HepG2 (cell line): ENCODE measurements at regions not wholly inside any gene's neighbourhood (a gene's known extent, or its start where the extent isn't known, plus 50 kb on each side); places are given as distances from the start of the nearest gene placed in this dataset.

Source experiments
- ATAC-seq: fragments of 200-7000 bp; cut with Tn5 transposase; 3 replicates; pipeline ENCODE4 v1.9.1; 2020; ENCODE audit warnings: mild to moderate bottlenecking, moderate library complexity
- BruUV-seq: library from RNA; stranded (reverse); fragments of 400-500 nt; replicated peaks from 2 replicates; lab custom pipeline; 2021; lab: Mats Ljungman, UMichigan
- CTCF ChIA-PET: fragments of 300-600 bp; formaldehyde crosslinking; extraction: SDS; loops from one replicate; lab custom pipeline; 2021; ENCODE audit warnings: low total read pairs, inconsistent platforms, low intra/inter-chr PET ratio; lab: Yijun Ruan, JAX
- POLR2A ChIA-PET: fragments of 350-600 bp; sonication (Branson Sonifier 250); formaldehyde crosslinking; loops from one replicate; lab custom pipeline; 2020; ENCODE audit warnings: antibody characterized with exemption, inconsistent platforms; lab: Yijun Ruan, JAX
- DNase-seq: peaks from one replicate; pipeline ENCODE4 v3.0.0-alpha.2; 2015; ENCODE audit warnings: low spot score
- FAIRE-seq: peaks from 3 replicates; lab custom pipeline; 2011; peaks lifted over from hg19 to GRCh38; lab: Jason Lieb, UNC
- H2AFZ ChIP-seq: one replicate; pipeline ENCODE4 v1.6.1; 2011; ENCODE audit warnings: low read length, inconsistent platforms
- H3K27ac ChIP-seq: fragments of 300-600 bp; 3 replicates; pipeline ENCODE4 v1.8.0; 2011; ENCODE audit warnings: mixed run types, mild to moderate bottlenecking, mixed read lengths, low read length, inconsistent platforms; ENCODE audit not compliant: insufficient read depth; ENCODE audit errors: extremely low read length
- H3K27me3 ChIP-seq, 2 experiments: fragments of 200-600 bp in 1 of 2; 2 replicates in 1 of 2; 3 replicates in 1 of 2; pipeline versions ENCODE4 v1.6.0 to v1.8.0; 2011; ENCODE audit warnings: low read length in 2 of 2, mild to moderate bottlenecking in 2 of 2, moderate library complexity in 2 of 2, inconsistent platforms in 1 of 2; ENCODE audit not compliant: insufficient read depth in 2 of 2, control insufficient read depth in 1 of 2
- H3K36me3 ChIP-seq, 2 experiments: fragments of 200-600 bp in 1 of 2; replicated peaks in 1 of 2; 2 replicates in 1 of 2; 3 replicates in 1 of 2; pipeline versions ENCODE4 v1.5.1 to v1.8.0; 2011; ENCODE audit warnings: low read length in 2 of 2, inconsistent platforms in 1 of 2; ENCODE audit not compliant: insufficient read depth in 2 of 2, control insufficient read depth in 1 of 2
- H3K4me1 ChIP-seq: 2 replicates; pipeline ENCODE4 v1.5.1; 2012; ENCODE audit warnings: low read length, inconsistent platforms; ENCODE audit not compliant: insufficient read depth
- H3K4me2 ChIP-seq: 2 replicates; pipeline ENCODE4 v1.6.0; 2011; ENCODE audit warnings: low read depth, low read length, inconsistent platforms
- H3K4me3 ChIP-seq, 3 experiments: fragments of 200-600 bp in 1 of 3; sonication (generic), shearing (Covaris generic) in 1 of 3; replicated peaks in 1 of 3; 2 replicates each; pipeline ENCODE4 v1.5.1; 2011 to 2016; ENCODE audit warnings: low read length in 3 of 3, inconsistent platforms in 2 of 3, low read depth in 2 of 3, mild to moderate bottlenecking in 2 of 3, control low read depth in 1 of 3, mixed read lengths in 1 of 3; ENCODE audit not compliant: insufficient read depth in 1 of 3
- H3K79me2 ChIP-seq: one replicate; pipeline ENCODE4 v1.6.1; 2011; ENCODE audit warnings: low read length, inconsistent platforms; ENCODE audit not compliant: insufficient read depth
- H3K9ac ChIP-seq: 2 replicates; pipeline ENCODE4 v1.6.0; 2011; ENCODE audit warnings: mild to moderate bottlenecking, low read depth, low read length, inconsistent platforms; ENCODE audit not compliant: insufficient read depth
- H3K9me3 ChIP-seq: 2 replicates; pipeline ENCODE4 v1.5.1; 2012; ENCODE audit warnings: mild to moderate bottlenecking, low read length
- H4K20me1 ChIP-seq: 2 replicates; pipeline ENCODE4 v1.6.0; 2011; ENCODE audit warnings: inconsistent platforms, mild to moderate bottlenecking, low read length, moderate library complexity; ENCODE audit not compliant: insufficient read depth
- BHLHE40 ChIP-seq: IDR thresholded peaks from 2 replicates; pipeline ENCODE4 v1.6.1; 2011; ENCODE audit warnings: low read length, improper control_type of control experiment
- NBN ChIP-seq: fragments of 450-650 bp; conservative IDR thresholded peaks from 2 replicates; pipeline ENCODE4 v1.6.1; 2017
- PCBP2 ChIP-seq: fragments of 200-400 bp; formaldehyde crosslinking; optimal IDR thresholded peaks from 2 replicates; pipeline ENCODE3; 2018; ENCODE audit warnings: low read length, low read depth; ENCODE audit not compliant: poor library complexity, severe bottlenecking
- SIN3B ChIP-seq: fragments of 150-350 bp; IDR thresholded peaks from 2 replicates; pipeline ENCODE4 v1.6.1; 2014; ENCODE audit warnings: low read length
- ZNF24 ChIP-seq: fragments of 450-650 bp; IDR thresholded peaks from 2 replicates; pipeline ENCODE4 v1.6.1; 2017; ENCODE audit warnings: antibody characterized with exemption, mild to moderate bottlenecking
- ZNF530 ChIP-seq: sonication (generic); formaldehyde crosslinking; IDR thresholded peaks from 2 replicates; pipeline ENCODE4 v1.5.0; 2020; ENCODE audit warnings: low read depth, mild to moderate bottlenecking, missing genetic modification reagents
- ZNF749 ChIP-seq: sonication (generic); formaldehyde crosslinking; IDR thresholded peaks from 2 replicates; pipeline ENCODE4 v1.8.0; 2022; ENCODE audit warnings: mild to moderate bottlenecking, missing genetic modification reagents, moderate library complexity, borderline replicate concordance
- WGBS: methylation state at CpG from one replicate; pipeline ENCODE4 v1.1.6; 2017; ENCODE audit warnings: low lambda C conversion rate; 5-methylcytosine and 5-hydroxymethylcytosine counted together
- in situ Hi-C: cut with HindIII; loops from 2 replicates; pipeline ENCODE4 v1.10.0; 2017; ENCODE audit warnings: low pct_unique_long_range_greater_than_20kb; ENCODE audit not compliant: extremely low pct_ligation_motif_present
- intact Hi-C: fragments of 100-400 bp; cut with micrococcal nuclease; formaldehyde crosslinking; loops from one replicate; pipeline ENCODE4 v1.10.0; 2022; ENCODE audit not compliant: unreplicated experiment
- TF ChIP-seq, protein P1 (sequence below): sonication (generic); formaldehyde crosslinking; IDR thresholded peaks from 2 replicates; pipeline ENCODE4 v1.4.0; 2020; ENCODE audit warnings: missing genetic modification reagents
- TF ChIP-seq, protein P2 (sequence below): sonication (generic); formaldehyde crosslinking; IDR thresholded peaks from 2 replicates; pipeline ENCODE4 v1.8.0; 2022; ENCODE audit warnings: mild to moderate bottlenecking, missing genetic modification reagents, borderline replicate concordance

DNA sequence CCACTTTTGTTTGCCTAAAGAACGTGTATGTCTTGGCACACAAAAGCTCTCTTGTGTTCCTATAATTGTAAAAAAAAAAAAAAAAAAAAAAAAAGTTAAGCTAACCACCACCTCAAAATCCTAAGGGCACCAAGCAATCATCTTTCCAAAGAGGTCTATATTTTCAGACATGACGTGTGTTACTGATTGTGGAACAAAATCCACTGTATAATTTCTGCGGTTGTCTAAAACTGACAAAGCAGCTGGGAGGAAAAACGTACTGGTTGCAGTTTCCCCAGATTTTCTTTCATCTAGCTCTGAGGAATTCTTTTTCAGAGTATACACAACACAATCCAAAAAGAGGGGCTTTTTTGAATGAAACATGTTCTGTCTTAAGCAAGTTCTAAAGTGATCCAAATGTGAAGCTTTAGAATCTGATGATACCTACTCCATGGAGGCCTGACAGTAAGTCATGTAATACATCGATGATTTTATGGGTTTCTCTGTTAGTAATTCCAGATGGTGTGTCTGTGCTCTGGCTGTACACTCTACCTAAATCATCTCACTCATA is 375.6 kb upstream of the NUDT12 start:
- no peaks in the 10 kb centered on the region for H3K9me3 ChIP-seq
- intact Hi-C loops: no loop called here
- ATAC-seq (no peak), DNase-seq (no peak), FAIRE-seq (no peak)
- WGBS: 12% methylated on average over 5 of the region's 5 CpGs
- BruUV-seq: no TSS peak
- in situ Hi-C loops: no loop called here
- H3K9ac ChIP-seq: no peak overlapping the region
- H4K20me1 ChIP-seq: no peaks in the 10 kb centered on the region
- CTCF ChIA-PET: no interaction called here
- no peaks in the 10 kb centered on the region for H3K79me2 ChIP-seq
- POLR2A ChIA-PET: no interaction called here
- H3K4me1 ChIP-seq: no peaks in the 10 kb centered on the region
- TF ChIP-seq ZNF24 (no peak), SIN3B (no peak), ZNF749 (CRISPR knock-in tag) (no peak)
- H3K4me3 ChIP-seq: no peak overlapping the region
- H3K4me2 ChIP-seq: no peak overlapping the region
- H2AFZ ChIP-seq: no peak overlapping the region
- H3K36me3 ChIP-seq: no peaks in the 10 kb centered on the region
- H3K27ac ChIP-seq: no peak overlapping the region
- no peaks in the 10 kb centered on the region; a peak in 1 of 5 replicates for H3K27me3 ChIP-seq

DNA sequence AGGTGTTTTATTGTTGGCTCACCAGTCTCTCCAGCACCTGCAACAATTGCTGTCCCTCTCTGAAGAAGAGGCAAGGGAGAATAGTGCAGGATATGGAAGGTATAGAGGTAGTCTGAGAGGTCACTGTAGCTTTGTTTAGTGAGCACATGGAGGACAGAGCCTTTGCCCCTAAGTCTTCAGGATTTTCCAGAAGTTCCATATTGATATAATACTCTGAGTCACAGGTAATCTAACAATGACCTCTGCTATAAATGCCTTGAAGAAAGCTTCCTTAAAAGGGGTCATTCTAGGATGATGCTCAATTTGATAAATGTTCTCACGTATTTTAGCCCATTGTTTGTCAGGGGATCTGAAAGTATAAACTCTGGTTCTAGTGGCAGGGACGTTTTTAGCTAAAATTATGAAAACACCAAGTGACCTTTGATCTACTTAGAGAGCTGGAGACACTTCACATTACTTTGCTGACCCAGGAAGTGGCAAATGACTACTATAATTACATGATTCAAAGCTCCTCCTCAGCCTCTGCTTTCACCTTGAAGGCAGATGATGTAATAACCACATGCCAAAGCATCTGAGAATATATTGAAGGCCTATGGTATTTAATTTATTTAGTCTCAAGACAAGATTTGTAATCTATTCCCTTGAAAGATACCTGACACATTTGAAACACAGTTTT is 366.9 kb upstream of the NUDT12 start:
- TF ChIP-seq, protein P1, sequence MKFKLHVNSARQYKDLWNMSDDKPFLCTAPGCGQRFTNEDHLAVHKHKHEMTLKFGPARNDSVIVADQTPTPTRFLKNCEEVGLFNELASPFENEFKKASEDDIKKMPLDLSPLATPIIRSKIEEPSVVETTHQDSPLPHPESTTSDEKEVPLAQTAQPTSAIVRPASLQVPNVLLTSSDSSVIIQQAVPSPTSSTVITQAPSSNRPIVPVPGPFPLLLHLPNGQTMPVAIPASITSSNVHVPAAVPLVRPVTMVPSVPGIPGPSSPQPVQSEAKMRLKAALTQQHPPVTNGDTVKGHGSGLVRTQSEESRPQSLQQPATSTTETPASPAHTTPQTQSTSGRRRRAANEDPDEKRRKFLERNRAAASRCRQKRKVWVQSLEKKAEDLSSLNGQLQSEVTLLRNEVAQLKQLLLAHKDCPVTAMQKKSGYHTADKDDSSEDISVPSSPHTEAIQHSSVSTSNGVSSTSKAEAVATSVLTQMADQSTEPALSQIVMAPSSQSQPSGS (CRISPR knock-in tag): no peak
- TF ChIP-seq BHLHE40: no peak
- TF ChIP-seq, protein P2, sequence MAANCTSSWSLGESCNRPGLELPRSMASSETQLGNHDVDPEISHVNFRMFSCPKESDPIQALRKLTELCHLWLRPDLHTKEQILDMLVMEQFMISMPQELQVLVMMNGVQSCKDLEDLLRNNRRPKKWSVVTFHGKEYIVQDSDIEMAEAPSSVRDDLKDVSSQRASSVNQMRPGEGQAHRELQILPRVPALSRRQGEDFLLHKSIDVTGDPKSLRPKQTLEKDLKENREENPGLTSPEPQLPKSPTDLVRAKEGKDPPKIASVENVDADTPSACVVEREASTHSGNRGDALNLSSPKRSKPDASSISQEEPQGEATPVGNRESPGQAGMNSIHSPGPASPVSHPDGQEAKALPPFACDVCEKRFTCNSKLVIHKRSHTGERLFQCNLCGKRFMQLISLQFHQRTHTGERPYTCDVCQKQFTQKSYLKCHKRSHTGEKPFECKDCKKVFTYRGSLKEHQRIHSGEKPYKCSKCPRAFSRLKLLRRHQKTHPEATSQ (CRISPR knock-in tag): no peak
- no peak for TF ChIP-seq NBN
- TF ChIP-seq PCBP2: no peak
- no peak for TF ChIP-seq ZNF530 (CRISPR knock-in tag)
- TF ChIP-seq, all 625 proteins: peak for 0
- in situ Hi-C loops: no loop called here
- no peak overlapping the region for H2AFZ ChIP-seq
- no peak overlapping the region for H3K4me3 ChIP-seq
- intact Hi-C loops: no loop called here
- 18% methylated on average over 2 of the region's 2 CpGs for WGBS
- ATAC-seq (no peak), FAIRE-seq (no peak), DNase-seq (no peak)
- no peaks in the 10 kb centered on the region for H3K79me2 ChIP-seq
- H3K9me3 ChIP-seq: no peaks in the 10 kb centered on the region
- H3K27ac ChIP-seq: no peak overlapping the region
- no peaks in the 10 kb centered on the region for H3K4me1 ChIP-seq
- H3K4me2 ChIP-seq: no peak overlapping the region
- no peak overlapping the region for H3K9ac ChIP-seq
- no TSS peak for BruUV-seq
- CTCF ChIA-PET: no interaction called here
- no peaks in the 10 kb centered on the region for H3K36me3 ChIP-seq
- no peaks in the 10 kb centered on the region for H4K20me1 ChIP-seq
- H3K27me3 ChIP-seq: no peaks in the 10 kb centered on the region
- POLR2A ChIA-PET: no interaction called here
